Chondrocyte (in vitro differentiated cells): ENCODE measurements at regions not wholly inside any gene's neighbourhood (a gene's known extent, or its start where the extent isn't known, plus 50 kb on each side); places are given as distances from the start of the nearest gene placed in this dataset.

Experiments
- DNase-seq: peaks from one replicate; pipeline ENCODE4 v3.0.0; 2021; ENCODE audit warnings: mixed read lengths, low spot score
- H3K27ac Mint-ChIP-seq: one replicate; pipeline ENCODE4 v1.8.0; 2021; ENCODE audit warnings: mild to moderate bottlenecking, moderate library complexity, mixed read lengths; ENCODE audit not compliant: unreplicated experiment
- H3K27me3 Mint-ChIP-seq: 2 replicates; pipeline ENCODE4 v1.8.0; 2021; ENCODE audit warnings: low read depth, mixed read lengths
- H3K36me3 Mint-ChIP-seq: 2 replicates; pipeline ENCODE4 v1.8.0; 2021; ENCODE audit warnings: low read depth, mixed read lengths
- H3K4me1 Mint-ChIP-seq: 2 replicates; pipeline ENCODE4 v1.8.0; 2021; ENCODE audit warnings: low read depth, mild to moderate bottlenecking, mixed read lengths
- H3K4me3 Mint-ChIP-seq: one replicate; pipeline ENCODE4 v1.8.0; 2021; ENCODE audit warnings: mild to moderate bottlenecking, moderate library complexity, mixed read lengths; ENCODE audit not compliant: unreplicated experiment
- H3K9me3 Mint-ChIP-seq: 2 replicates; pipeline ENCODE4 v1.8.0; 2021; ENCODE audit warnings: low read depth, mixed read lengths
- CTCF ChIP-seq: fragments of 200-600 bp; sonication (generic); IDR thresholded peaks from 2 replicates; pipeline ENCODE4 v1.5.0; 2021; ENCODE audit warnings: antibody characterized with exemption, mild to moderate bottlenecking, moderate library complexity

- no peak for TF ChIP-seq CTCF
- H3K4me3 Mint-ChIP-seq: no peak overlapping the region
- no peaks in the 10 kb centered on the region for H3K4me1 Mint-ChIP-seq
- no peaks in the 10 kb centered on the region for H3K36me3 Mint-ChIP-seq
- DNase-seq: no peak
- H3K27me3 Mint-ChIP-seq: no peaks in the 10 kb centered on the region
- no peak overlapping the region for H3K27ac Mint-ChIP-seq
- H3K9me3 Mint-ChIP-seq: no peaks in the 10 kb centered on the region
These were observed 897.7 kb upstream of the CDH8 start for GRCh38 chr16:62933929-62934328.

GRCh38 chr16:62929593-62929992 is 893.4 kb upstream of the CDH8 start:
- Mint-ChIP-seq H3K9me3 (no peaks in the 10 kb centered on the region), H3K27ac (no peak overlapping the region), H3K4me3 (no peak overlapping the region), H3K27me3 (no peaks in the 10 kb centered on the region), H3K36me3 (no peaks in the 10 kb centered on the region), H3K4me1 (no peaks in the 10 kb centered on the region)
- DNase-seq: no peak
- TF ChIP-seq CTCF: no peak

GRCh38 chr16:62927122-62927521 is 890.9 kb upstream of the CDH8 start:
- no peak for TF ChIP-seq CTCF
- Mint-ChIP-seq H3K4me1 (no peaks in the 10 kb centered on the region), H3K9me3 (no peaks in the 10 kb centered on the region), H3K27ac (no peak overlapping the region), H3K27me3 (no peaks in the 10 kb centered on the region), H3K4me3 (no peak overlapping the region), H3K36me3 (no peaks in the 10 kb centered on the region)
- no peak for DNase-seq

- Mint-ChIP-seq H3K27me3 (no peaks in the 10 kb centered on the region), H3K9me3 (no peaks in the 10 kb centered on the region), H3K4me3 (no peak overlapping the region), H3K36me3 (no peaks in the 10 kb centered on the region), H3K27ac (no peak overlapping the region), H3K4me1 (no peaks in the 10 kb centered on the region)
- no peak for TF ChIP-seq CTCF
- no peak for DNase-seq
These were observed 890.0 kb upstream of the CDH8 start for GRCh38 chr16:62926121-62926801.

- Mint-ChIP-seq H3K27me3 (no peaks in the 10 kb centered on the region), H3K4me3 (no peak overlapping the region), H3K9me3 (no peaks in the 10 kb centered on the region), H3K27ac (no peak overlapping the region), H3K4me1 (no peaks in the 10 kb centered on the region), H3K36me3 (no peaks in the 10 kb centered on the region)
- no peak for DNase-seq
- TF ChIP-seq CTCF: no peak
These were observed 885.7 kb upstream of the CDH8 start for GRCh38 chr16:62921904-62922303.
